NCI-H446 (cell line): ENCODE measurements at regions not wholly inside any gene's neighbourhood (a gene's known extent, or its start where the extent isn't known, plus 50 kb on each side); places are given as distances from the start of the nearest gene placed in this dataset.
"Not testable (repeated sequence)": the region's sequence is repeated elsewhere in the genome, so short reads cannot be mapped to it uniquely, and the experiment has no call there.

ENCODE experiments used
- DNase-seq, 2 experiments: peaks; one replicate each; lab custom pipeline; 2025; lab: John Stamatoyannopoulos, UW

DNA sequence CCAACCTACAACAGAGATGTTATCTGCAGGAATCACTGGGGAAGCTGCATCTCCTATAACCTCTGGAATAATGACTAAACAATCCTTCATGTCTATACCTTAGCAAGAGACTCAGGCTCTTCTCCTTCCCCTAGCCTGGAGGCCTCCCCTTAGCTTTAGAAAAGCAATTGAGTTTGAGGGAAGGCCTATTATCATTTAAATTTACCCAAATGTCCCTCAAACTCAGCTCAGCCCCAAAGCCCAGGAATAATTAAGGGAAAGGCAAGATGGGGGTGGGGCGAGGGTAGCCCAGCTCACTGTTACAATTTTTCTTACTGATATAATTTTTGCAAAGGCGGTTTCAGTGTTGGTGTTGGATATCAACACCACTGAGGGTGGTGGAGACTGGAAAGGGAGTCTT, 151.4 kb upstream of the EEA1 start:
- DNase-seq: no peak

DNA sequence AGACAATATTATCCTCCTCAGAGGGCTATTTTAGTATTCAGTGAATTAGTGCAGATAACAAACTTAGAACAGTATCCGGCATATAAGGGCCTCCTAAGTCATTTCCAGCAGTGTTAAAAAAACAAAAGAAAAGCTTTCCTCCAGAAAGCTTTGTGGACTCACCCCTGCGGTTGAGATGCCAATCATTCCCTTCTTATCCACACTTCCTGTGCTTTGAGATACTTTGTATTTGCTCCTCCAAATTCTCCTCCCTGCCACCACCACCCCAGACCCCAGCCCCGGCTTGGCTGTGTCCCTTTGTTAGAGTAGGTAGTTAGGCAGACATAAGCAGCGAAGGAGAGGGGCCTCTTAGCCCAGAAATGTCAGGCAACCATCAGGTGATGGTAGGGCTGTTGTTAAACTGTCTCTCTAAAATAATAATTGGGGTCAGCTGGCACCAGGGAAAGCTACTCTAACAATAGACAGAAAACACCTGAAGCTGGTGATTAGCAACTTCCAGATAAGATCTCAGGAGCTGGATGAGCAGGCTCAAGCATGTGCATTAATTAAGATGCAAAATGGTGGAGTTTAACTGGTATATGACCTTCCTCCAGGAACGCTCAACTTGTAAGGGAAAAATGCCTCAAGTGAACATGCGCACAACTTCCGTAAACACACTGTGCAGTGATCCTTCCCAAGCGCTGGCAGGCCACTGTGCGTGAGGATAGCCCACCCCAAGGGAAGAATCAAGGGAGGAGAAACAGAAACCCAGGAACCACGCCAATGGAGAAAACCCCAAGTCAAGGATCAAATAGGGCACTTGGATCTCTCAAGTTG, 152.1 kb upstream of the EEA1 start:
- DNase-seq: no peak

DNA sequence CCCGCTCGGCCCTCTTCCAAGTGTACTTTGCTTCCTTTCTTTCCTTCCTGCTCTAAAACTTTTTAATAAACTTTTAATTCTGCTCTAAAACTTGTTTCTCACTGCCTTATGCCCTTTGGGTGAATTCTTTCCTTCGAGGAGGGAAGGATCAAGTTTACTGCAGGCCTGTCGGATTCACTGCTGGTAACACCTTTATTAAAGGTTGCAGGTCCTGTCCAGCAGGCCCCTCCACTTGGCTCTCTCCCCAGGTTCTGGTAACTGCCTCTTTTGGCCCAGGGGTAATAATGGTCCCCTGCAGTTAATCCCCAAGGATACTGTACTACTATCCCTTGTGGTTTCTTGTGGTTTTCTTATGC, 152.7 kb upstream of the EEA1 start:
- no peak for DNase-seq

DNA sequence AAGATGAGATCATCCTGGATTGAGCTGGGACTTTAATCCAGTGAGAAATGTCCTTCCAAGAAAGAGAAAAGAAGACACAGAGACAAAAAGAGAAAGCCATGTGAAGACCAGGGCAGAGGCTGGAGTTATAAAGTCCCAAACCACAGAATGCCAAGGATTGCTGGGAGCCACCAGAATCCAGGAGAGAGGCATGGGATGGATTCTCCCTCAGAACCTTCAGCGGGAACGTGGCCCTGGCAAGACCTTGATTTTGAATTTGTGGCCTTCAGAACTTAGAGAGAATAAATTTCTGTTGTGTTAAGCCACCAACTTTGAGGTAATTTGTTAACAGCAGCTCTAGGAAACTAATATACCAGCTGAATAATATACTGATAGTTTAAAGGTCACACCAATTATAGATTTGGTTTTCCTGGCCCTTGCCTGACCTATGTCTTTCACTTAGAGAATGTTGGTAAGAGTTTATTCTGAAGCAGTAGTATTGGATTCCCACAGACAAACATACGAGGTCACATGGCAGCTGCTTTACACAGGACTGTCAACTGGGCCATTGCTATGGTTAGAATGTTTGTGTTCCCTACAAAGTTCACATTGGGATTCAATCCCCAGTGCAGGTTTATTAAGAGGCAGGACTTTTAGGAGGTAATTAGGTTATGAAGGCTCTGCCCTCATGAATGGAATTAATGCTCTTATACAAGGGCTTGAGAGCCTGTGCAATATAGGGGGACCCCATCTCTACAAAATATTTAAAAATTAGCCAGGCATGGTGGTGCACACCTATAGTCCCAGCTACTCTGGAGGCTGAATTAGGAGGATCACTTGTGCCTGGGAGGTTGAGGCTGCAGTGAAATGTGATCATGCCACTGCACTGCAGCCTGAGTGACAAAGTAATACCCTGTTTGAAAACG, 156.5 kb upstream of the EEA1 start:
- DNase-seq: no peak

DNA sequence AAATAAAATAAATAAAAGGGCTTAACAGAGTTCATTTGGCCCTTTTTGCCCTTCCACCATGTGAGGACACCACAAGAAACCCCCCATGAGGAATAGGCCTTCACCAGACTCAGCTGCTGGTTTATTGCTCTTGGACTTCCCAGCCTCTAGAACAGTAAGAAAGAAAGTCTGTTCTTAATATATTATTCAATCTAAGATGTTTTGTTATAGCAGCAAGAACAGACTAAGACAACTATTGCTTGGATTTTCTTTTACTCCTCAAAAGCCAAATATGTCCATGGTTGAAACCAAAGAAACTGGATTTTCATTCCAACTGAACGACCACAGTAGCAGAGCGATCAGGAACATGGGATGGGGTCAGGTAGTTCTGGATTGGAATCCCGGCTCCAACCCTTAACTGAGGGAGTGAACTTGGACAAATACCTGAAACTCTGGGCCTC, 157.2 kb upstream of the EEA1 start:
- no peak for DNase-seq

GRCh38 chr12:93087840-93088610, 158.9 kb upstream of the EEA1 start:
- DNase-seq: no peak

DNA sequence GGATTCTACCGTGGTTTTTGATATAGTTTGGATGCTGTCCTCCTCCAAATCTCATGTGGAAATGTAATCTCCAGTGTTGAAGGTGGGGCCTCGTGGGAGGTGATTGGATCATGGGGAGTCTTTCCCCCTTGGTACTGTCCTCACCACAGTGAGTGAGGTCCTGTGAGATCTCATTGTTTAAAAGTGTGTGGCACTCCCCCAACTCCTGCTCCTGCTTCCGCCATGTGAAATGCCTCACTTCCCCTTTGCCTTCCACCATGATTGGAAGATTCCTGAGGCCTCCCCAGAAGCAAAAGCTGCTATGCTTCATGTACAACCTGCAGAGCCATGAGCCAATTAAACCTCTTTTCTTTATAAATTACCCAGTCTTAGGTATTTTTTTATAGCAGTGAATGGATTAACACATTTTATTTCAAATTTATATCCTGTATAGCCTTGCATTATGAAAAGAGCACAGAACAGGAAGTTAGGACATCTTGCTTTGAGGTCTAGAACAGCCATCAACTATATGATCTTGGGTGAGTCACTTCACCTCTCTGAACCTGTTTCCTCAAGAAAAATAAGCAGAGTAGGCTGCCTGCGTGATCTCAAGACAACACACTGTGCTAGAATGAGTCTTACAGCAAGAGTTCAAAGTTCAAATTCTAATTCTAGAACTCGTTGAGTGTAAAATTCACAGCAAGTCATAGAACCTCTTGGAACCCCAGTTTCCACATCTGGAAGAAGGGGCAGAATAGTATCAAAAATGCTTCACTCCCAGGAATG, 160.9 kb upstream of the EEA1 start:
- no peak for DNase-seq

- no peak for DNase-seq
These were observed 161.7 kb upstream of the EEA1 start for GRCh38 chr12:93090731-93091172.

DNA sequence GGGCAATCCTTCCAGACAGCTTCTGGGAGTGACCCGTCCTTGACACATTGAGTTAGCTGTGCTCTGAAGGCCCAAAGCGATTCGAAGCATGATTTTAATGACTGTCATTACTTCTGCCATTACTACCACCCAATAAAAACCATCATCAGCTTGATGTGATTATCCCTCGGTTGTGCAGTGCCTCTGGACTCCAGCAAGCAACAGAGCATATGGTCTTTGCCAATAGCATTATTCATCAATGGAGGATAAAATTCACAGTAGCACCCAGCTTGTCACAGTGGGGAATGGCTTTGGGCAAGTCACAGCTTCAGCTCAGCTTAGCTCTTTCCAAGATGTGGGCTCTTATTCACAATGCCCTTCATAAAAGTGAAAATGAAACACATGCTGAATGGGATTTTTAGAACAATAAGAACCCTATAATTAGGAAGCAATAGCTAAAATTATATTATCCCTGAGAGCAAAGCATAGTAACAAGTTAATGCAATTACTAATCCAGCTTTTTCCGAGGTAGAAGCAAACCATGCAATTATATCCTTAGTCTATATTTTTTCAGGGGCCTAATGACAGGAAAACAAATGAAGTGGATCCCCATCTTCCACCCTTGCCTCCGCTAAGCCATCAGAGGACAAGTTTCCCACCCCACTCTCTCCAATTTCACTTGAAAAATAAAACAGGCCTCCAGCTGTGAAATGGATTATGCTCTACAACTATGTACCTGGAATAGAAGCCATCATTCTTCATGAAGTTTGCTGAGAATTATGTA, 163.0 kb upstream of the EEA1 start:
- no peak for DNase-seq

- no peak for DNase-seq
These were observed 163.5 kb upstream of the EEA1 start for GRCh38 chr12:93092649-93092945.

DNA sequence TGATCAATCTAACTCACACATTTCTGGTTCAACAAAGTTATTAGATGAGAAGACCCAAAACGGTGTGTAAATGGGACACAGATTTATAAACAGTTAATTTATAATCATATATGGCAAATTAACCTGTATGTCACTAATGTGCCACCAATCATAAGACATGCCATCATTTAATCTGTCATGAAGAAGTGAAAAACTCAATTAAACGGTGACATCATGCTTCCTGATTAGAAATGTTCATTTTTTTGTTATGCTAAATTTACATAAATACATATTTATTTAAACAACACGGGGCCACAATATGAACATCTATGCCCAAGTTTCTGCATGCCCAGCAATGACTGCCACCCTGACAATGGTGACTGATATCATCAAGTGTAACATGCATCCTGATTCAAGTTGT, 164.1 kb upstream of the EEA1 start:
- no peak for DNase-seq

DNA sequence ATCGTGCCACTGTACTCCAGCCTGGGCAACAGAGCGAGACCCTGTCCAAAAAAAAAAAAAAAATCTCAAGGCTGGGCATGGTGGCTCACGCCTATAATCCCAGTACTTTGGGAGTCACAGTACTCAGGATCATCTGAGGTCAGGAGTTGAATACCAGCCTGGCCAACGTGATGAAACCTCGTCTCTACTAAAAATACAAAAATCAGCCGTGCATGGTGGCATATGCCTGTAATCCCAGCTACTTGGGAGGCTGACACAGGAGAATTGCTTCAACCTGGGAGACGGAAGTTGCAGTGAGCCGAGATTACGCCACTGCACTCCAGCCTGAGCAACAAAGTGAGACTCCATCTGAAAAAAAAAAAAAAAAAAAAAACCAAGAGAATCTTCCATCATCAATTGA, 165.1 kb upstream of the EEA1 start:
- DNase-seq: not testable (repeated sequence)

DNA sequence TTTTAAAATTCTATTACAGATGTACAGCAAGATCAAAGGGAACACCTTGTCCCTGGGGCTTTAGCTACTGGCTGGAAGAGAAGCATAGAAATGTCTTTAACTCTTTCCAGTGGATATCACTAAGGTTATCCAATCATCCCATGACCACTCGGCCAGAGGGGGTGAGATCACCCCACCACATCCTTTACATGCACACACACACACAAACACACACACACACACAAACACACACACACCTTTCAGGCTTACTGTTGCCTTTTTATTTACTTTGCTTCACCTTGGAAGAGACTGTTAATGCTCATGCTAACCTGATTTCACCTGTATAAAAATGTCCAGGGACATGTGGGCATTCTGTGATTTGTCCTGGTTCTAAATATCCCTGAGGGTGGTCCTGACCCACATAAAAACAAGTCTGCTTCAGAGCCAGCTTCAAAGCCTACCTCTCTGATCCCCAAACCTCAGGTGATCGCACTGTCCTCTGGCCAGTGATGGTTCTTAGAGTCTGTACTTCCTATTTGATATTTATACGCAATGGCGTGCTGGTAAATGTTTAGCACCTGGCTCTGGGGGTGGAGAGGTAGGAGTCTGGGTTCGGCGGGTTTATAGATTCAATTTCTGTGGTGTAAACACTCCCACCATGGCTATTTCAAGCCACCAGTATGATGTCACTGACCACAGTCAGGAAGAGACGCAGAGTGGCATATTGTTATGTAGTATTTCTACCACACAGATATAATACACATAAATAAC, 166.1 kb upstream of the EEA1 start:
- DNase-seq: no peak

GRCh38 chr12:93097417-93097816, 168.3 kb upstream of the EEA1 start:
- no peak for DNase-seq

DNA sequence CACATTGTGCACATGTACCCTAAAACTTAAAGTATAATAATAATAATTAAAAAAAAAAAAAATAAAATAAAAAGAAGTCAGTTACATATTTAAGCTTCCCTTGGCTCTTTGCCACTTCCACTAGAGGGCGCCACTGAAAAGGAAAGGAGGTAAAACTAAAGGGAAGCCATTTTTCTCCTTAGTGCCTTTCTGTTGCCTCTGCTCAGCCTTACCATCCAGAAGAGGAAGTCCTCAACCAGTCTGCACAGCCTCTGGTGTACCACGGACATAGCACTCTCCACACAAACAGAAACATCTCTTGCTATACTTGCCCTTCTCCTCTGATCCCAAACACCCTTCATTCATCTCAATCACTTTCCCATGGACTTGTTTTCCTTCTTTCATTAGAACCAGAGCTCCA, 169.0 kb upstream of the EEA1 start:
- DNase-seq: peak in 1 of 2 experiments; percentile 37

DNA sequence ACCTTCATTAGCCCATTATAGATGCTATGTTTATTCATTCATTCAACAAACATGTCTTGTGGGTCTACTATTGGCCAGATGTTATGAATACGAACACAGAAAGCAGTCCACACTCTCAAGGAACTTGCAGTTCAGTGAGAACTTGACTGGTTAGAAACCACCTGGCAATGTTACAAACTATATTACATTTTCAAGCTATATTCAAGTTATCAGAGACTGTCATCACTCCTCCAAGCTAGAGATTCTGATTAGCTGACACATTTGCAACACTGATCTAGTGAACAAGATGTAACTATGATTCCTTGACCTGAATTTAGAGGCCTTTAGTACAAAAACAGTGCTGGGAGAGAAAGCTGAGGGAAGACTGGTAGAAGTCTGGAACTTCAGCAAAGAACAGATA, 170.7 kb upstream of the EEA1 start:
- DNase-seq: no peak

- peak in 1 of 2 experiments; percentile 65 for DNase-seq
These were observed 171.5 kb upstream of the EEA1 start for GRCh38 chr12:93100610-93101009.

DNA sequence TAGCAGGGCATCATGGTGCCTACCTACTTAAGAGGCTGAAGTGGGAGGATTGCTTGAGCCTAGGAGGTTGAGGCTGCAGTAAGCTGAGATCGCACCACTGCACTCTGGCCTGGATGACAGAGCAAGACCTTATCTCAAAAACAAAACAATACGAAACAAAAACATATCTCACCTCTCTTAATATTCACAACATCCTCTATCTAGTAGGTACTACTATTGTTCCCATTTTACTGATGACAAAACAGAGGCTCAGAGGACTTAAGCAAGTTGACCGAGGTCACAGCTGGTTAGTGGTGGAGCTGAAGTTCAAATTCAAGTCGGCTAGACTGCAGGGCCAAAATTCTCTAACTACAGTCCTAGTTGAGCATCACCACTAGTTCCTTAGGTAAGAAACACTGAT, 172.3 kb upstream of the EEA1 start:
- no peak for DNase-seq

DNA sequence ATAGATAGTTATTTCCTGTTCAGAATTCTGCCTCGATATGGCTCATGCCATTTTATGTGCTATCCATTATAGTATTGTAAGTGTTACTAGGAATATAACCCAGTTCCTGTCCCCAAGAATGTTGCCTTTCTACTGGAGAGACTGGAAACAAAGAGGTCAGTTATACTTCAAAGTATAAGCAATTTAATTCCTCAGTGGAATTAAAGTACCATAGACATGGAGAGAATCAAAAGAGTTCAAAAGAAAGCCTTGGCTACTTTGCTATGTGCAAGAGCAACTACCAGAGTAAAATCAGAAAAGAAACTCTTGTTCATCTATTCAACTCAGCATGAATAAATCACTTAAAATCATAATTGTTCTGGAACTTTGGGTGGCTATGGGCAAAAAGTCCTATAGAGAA, 173.2 kb upstream of the EEA1 start:
- DNase-seq: no peak

GRCh38 chr12:93102744-93103143, 173.6 kb upstream of the EEA1 start:
- DNase-seq: no peak
